Liver (tissue), 8 donors: ENCODE measurements at regions not wholly inside any gene's neighbourhood (a gene's known extent, or its start where the extent isn't known, plus 50 kb on each side); places are given as distances from the start of the nearest gene placed in this dataset.

Experiments used
- DNase-seq: peaks from one replicate; pipeline ENCODE4 v3.0.0-alpha.2; 2017; ENCODE audit warnings: low spot score
- H3K27ac ChIP-seq, 2 donors: one replicate each; pipeline ENCODE4 v1.7.0; 2013; ENCODE audit warnings: inconsistent platforms in 2 of 2, low read length in 2 of 2, control low read depth in 1 of 2, low read depth in 1 of 2, mild to moderate bottlenecking in 1 of 2
- H3K27me3 ChIP-seq, 4 donors: one replicate each; pipeline versions ENCODE4 v1.6.1 to v1.7.0; 2013; ENCODE audit warnings: low read length in 3 of 4, inconsistent platforms in 1 of 4, mild to moderate bottlenecking in 1 of 4, moderate library complexity in 1 of 4; ENCODE audit not compliant: control insufficient read depth in 4 of 4, insufficient read depth in 4 of 4
- H3K36me3 ChIP-seq, 4 donors: one replicate each; pipeline versions ENCODE4 v1.6.1 to v1.7.0; 2013; ENCODE audit warnings: low read length in 3 of 4, mild to moderate bottlenecking in 3 of 4, low read depth in 1 of 4, moderate library complexity in 1 of 4; ENCODE audit not compliant: control insufficient read depth in 4 of 4, insufficient read depth in 3 of 4
- H3K4me1 ChIP-seq, 4 donors: one replicate each; pipeline versions ENCODE4 v1.6.1 to v1.7.0; 2013; ENCODE audit warnings: low read length in 3 of 4, mild to moderate bottlenecking in 3 of 4, moderate library complexity in 1 of 4; ENCODE audit not compliant: control insufficient read depth in 4 of 4, insufficient read depth in 4 of 4
- H3K4me3 ChIP-seq, 3 donors: one replicate each; pipeline versions ENCODE4 v1.6.1 to v1.7.0; 2013; ENCODE audit warnings: low read length in 3 of 3, control low read depth in 1 of 3, low read depth in 1 of 3, mild to moderate bottlenecking in 1 of 3
- H3K9ac ChIP-seq, 2 donors: one replicate each; pipeline ENCODE4 v1.7.0; 2013; ENCODE audit warnings: low read length in 2 of 2, mild to moderate bottlenecking in 2 of 2, moderate library complexity in 2 of 2, control low read depth in 1 of 2, low read depth in 1 of 2
- H3K9me3 ChIP-seq, 4 donors: one replicate each; pipeline versions ENCODE4 v1.6.1 to v1.7.0; 2013; ENCODE audit warnings: low read length in 3 of 4; ENCODE audit not compliant: control insufficient read depth in 4 of 4
- ATF3 ChIP-seq: IDR thresholded peaks from 2 replicates; pipeline ENCODE4 v1.6.1; 2016; ENCODE audit warnings: antibody characterized with exemption
- CTCF ChIP-seq: fragments of 150-350 bp; IDR thresholded peaks from 2 replicates; pipeline ENCODE4 v1.5.1; 2017; ENCODE audit warnings: improper control_type of control experiment, low read depth, low read length; ENCODE audit not compliant: missing input control
- EGR1 ChIP-seq, 2 donors: IDR thresholded peaks; 2 replicates each; pipeline ENCODE4 v1.6.1; 2016 to 2018; ENCODE audit warnings: antibody characterized with exemption in 2 of 2, low read depth in 2 of 2
- FOXA1 ChIP-seq: IDR thresholded peaks from 2 replicates; pipeline ENCODE4 v1.6.1; 2016; ENCODE audit warnings: antibody characterized with exemption
- FOXA2 ChIP-seq: IDR thresholded peaks from 2 replicates; pipeline ENCODE4 v1.6.1; 2016; ENCODE audit warnings: antibody characterized with exemption
- GABPA ChIP-seq, 2 donors: IDR thresholded peaks in 1 of 2; conservative IDR thresholded peaks in 1 of 2; 2 replicates each; pipeline ENCODE4 v1.6.1; 2016; ENCODE audit warnings: antibody characterized with exemption in 2 of 2, mild to moderate bottlenecking in 1 of 2, moderate library complexity in 1 of 2
- HNF4A ChIP-seq, 2 donors: conservative IDR thresholded peaks; 2 replicates each; pipeline ENCODE4 v1.6.1; 2016; ENCODE audit warnings: antibody characterized with exemption in 2 of 2, mild to moderate bottlenecking in 2 of 2
- HNF4G ChIP-seq: IDR thresholded peaks from 2 replicates; pipeline ENCODE4 v1.6.1; 2016; ENCODE audit warnings: antibody characterized with exemption
- JUND ChIP-seq, 2 donors: IDR thresholded peaks; 2 replicates each; pipeline ENCODE4 v1.6.1; 2016; ENCODE audit warnings: antibody characterized with exemption in 2 of 2
- MAX ChIP-seq: IDR thresholded peaks from 2 replicates; pipeline ENCODE4 v1.6.1; 2016; ENCODE audit warnings: antibody characterized with exemption
- NR2F2 ChIP-seq: IDR thresholded peaks from 2 replicates; pipeline ENCODE4 v1.6.1; 2016; ENCODE audit warnings: antibody characterized with exemption
- RAD21 ChIP-seq, 2 donors: IDR thresholded peaks; 2 replicates each; pipeline ENCODE4 v1.6.1; 2016; ENCODE audit warnings: antibody characterized with exemption in 2 of 2, mild to moderate bottlenecking in 2 of 2
- REST ChIP-seq: IDR thresholded peaks from 2 replicates; pipeline ENCODE4 v1.6.1; 2016; ENCODE audit warnings: antibody characterized with exemption, mild to moderate bottlenecking
- RXRA ChIP-seq, 2 donors: IDR thresholded peaks; 2 replicates each; pipeline ENCODE4 v1.6.1; 2017 to 2018; ENCODE audit warnings: antibody characterized with exemption in 2 of 2, mild to moderate bottlenecking in 1 of 2
- SP1 ChIP-seq: IDR thresholded peaks from 2 replicates; pipeline ENCODE4 v1.6.1; 2018; ENCODE audit warnings: antibody characterized with exemption, mild to moderate bottlenecking
- TAF1 ChIP-seq: conservative IDR thresholded peaks from 2 replicates; pipeline ENCODE4 v1.6.1; 2016; ENCODE audit warnings: antibody characterized with exemption, mild to moderate bottlenecking
- YY1 ChIP-seq: IDR thresholded peaks from 2 replicates; pipeline ENCODE4 v1.6.1; 2016; ENCODE audit warnings: antibody characterized with exemption, mild to moderate bottlenecking
- WGBS: extraction: QIAGEN DNeasy Blood & Tissue Kit; methylation state at CpG from one replicate; pipeline ENCODE4 v1.1.7; 2013; 5-methylcytosine and 5-hydroxymethylcytosine counted together
- donor health status: healthy.
- donor health status: healthy.
- donor health status: healthy.
- donor health status: healthy.
- donor health status: healthy.

DNA sequence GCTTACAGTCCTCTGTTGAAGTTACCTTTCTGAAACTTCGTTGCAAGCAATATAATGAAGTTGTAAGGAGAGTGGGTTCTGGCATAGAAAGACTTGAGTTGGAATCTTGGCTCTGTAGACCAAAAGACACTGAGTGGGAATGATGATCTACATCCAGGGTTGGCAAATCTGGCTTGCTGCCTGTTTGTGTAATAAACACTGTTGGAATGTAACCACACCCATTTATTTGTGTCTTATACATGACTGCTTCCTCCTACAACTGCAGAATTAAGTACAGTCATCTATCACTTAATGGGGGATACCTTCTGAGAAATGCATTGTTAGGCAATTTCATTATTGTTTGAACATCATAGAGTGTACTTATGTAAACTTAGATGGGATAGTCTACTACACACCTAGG, 178.4 kb upstream of the SUCLG2 start:
- 78% methylated on average over 1 of the region's 1 CpG for WGBS
- no peak overlapping the region for H3K27ac ChIP-seq
- no peak for DNase-seq
- H3K4me1 ChIP-seq = no peaks in the 10 kb centered on the region
- H3K9me3 ChIP-seq = no peaks in the 10 kb centered on the region
- TF ChIP-seq RAD21 (IDR thresholded peaks at IDR 0.05) (no peak), TAF1 (no peak), FOXA1 (no peak), HNF4G (no peak), NR2F2 (no peak), YY1 (no peak), CTCF (no peak), RXRA (IDR thresholded peaks at IDR 0.05) (no peak), HNF4A (conservative IDR thresholded peaks at IDR 0.05) (no peak), EGR1 (IDR thresholded peaks at IDR 0.05; ENCODE audit: low read depth in 2 of 2) (no peak), JUND (IDR thresholded peaks at IDR 0.05) (no peak), FOXA2 (no peak), MAX (no peak), SP1 (no peak), REST (no peak)
- H3K27me3 ChIP-seq = no peaks in the 10 kb centered on the region
- no peak overlapping the region for H3K4me3 ChIP-seq
- no peaks in the 10 kb centered on the region for H3K36me3 ChIP-seq
- no peak overlapping the region for H3K9ac ChIP-seq

GRCh38 chr3:67831262-67831661, 176.8 kb upstream of the SUCLG2 start:
- TF ChIP-seq TAF1 (no peak), EGR1 (IDR thresholded peaks at IDR 0.05; ENCODE audit: low read depth in 2 of 2) (no peak), GABPA (IDR thresholded peaks at IDR 0.05 in 1 of 2, conservative IDR thresholded peaks at IDR 0.05 in 1 of 2) (no peak), NR2F2 (no peak), YY1 (no peak), HNF4G (no peak), FOXA2 (no peak), ATF3 (no peak), JUND (IDR thresholded peaks at IDR 0.05) (no peak), CTCF (no peak)
- WGBS = 91% methylated on average over 3 of the region's 3 CpGs
- no peaks in the 10 kb centered on the region for H3K9me3 ChIP-seq
- H3K27ac ChIP-seq = no peak overlapping the region
- no peaks in the 10 kb centered on the region for H3K4me1 ChIP-seq
- DNase-seq = no peak
- H3K27me3 ChIP-seq = no peaks in the 10 kb centered on the region
- H3K36me3 ChIP-seq = no peaks in the 10 kb centered on the region
- H3K9ac ChIP-seq = no peak overlapping the region
- no peak overlapping the region for H3K4me3 ChIP-seq
